ENCODE measurements at regions not wholly inside any gene's neighbourhood (a gene's known extent, or its start where the extent isn't known, plus 50 kb on each side); places are given as distances from the start of the nearest gene placed in this dataset.

- Histone ChIP-seq H3K27me3 (replicated peaks; ENCODE audit: control insufficient read depth, insufficient read depth, low read length, poor library complexity, severe bottlenecking) (no peaks in the 10 kb centered on the region), H3K4me3 (ENCODE audit: insufficient read depth, low read depth, low read length, poor library complexity, severe bottlenecking) (no peak overlapping the region), H3K9me3 (ENCODE audit: control insufficient read depth, low read length) (no peaks in the 10 kb centered on the region), H3K27ac (ENCODE audit: insufficient read depth, low read length, poor library complexity, severe bottlenecking) (no peak overlapping the region), H3K36me3 (ENCODE audit: control insufficient read depth, insufficient read depth, low read length) (no peaks in the 10 kb centered on the region), H3K4me1 (ENCODE audit: control insufficient read depth, insufficient read depth, low read length, poor library complexity, severe bottlenecking) (no peaks in the 10 kb centered on the region)
- no peak for DNase-seq
These were observed 1482.0 kb downstream of the BRD1 start for GRCh38 chr22:48345631-48346030.

GRCh38 chr22:48343461-48343860 is 1484.2 kb downstream of the BRD1 start:
- H3K27ac ChIP-seq (ENCODE audit: insufficient read depth, low read length, poor library complexity, severe bottlenecking): no peak overlapping the region

GRCh38 chr22:48342732-48343131 is 1484.9 kb downstream of the BRD1 start:
- Histone ChIP-seq H3K4me1 (ENCODE audit: control insufficient read depth, insufficient read depth, low read length, poor library complexity, severe bottlenecking) (no peaks in the 10 kb centered on the region), H3K9me3 (ENCODE audit: control insufficient read depth, low read length) (no peaks in the 10 kb centered on the region), H3K36me3 (ENCODE audit: control insufficient read depth, insufficient read depth, low read length) (no peaks in the 10 kb centered on the region), H3K4me3 (ENCODE audit: insufficient read depth, low read depth, low read length, poor library complexity, severe bottlenecking) (no peak overlapping the region), H3K27me3 (replicated peaks; ENCODE audit: control insufficient read depth, insufficient read depth, low read length, poor library complexity, severe bottlenecking) (no peaks in the 10 kb centered on the region), H3K27ac (ENCODE audit: insufficient read depth, low read length, poor library complexity, severe bottlenecking) (no peak overlapping the region)
- no peak for DNase-seq

More at GRCh38 chr22:48343461-48343860, 1484.2 kb downstream of the BRD1 start:
- H3K9me3 ChIP-seq (ENCODE audit: control insufficient read depth, low read length): no peaks in the 10 kb centered on the region
- H3K27me3 ChIP-seq (replicated peaks; ENCODE audit: control insufficient read depth, insufficient read depth, low read length, poor library complexity, severe bottlenecking): no peaks in the 10 kb centered on the region
- H3K4me3 ChIP-seq (ENCODE audit: insufficient read depth, low read depth, low read length, poor library complexity, severe bottlenecking): no peak overlapping the region
- no peak for DNase-seq
- H3K4me1 ChIP-seq (ENCODE audit: control insufficient read depth, insufficient read depth, low read length, poor library complexity, severe bottlenecking): no peaks in the 10 kb centered on the region
- H3K36me3 ChIP-seq (ENCODE audit: control insufficient read depth, insufficient read depth, low read length): no peaks in the 10 kb centered on the region

GRCh38 chr22:48342016-48342415 is 1485.7 kb downstream of the BRD1 start:
- no peak for DNase-seq
- Histone ChIP-seq H3K9me3 (ENCODE audit: control insufficient read depth, low read length) (no peaks in the 10 kb centered on the region), H3K27ac (ENCODE audit: insufficient read depth, low read length, poor library complexity, severe bottlenecking) (no peak overlapping the region), H3K36me3 (ENCODE audit: control insufficient read depth, insufficient read depth, low read length) (no peaks in the 10 kb centered on the region), H3K4me3 (ENCODE audit: insufficient read depth, low read depth, low read length, poor library complexity, severe bottlenecking) (no peak overlapping the region), H3K27me3 (replicated peaks; ENCODE audit: control insufficient read depth, insufficient read depth, low read length, poor library complexity, severe bottlenecking) (no peaks in the 10 kb centered on the region), H3K4me1 (ENCODE audit: control insufficient read depth, insufficient read depth, low read length, poor library complexity, severe bottlenecking) (no peaks in the 10 kb centered on the region)

GRCh38 chr22:48340727-48341709 is 1486.7 kb downstream of the BRD1 start:
- H3K27ac ChIP-seq (ENCODE audit: insufficient read depth, low read length, poor library complexity, severe bottlenecking): no peak overlapping the region
- no peak overlapping the region for H3K4me3 ChIP-seq (ENCODE audit: insufficient read depth, low read depth, low read length, poor library complexity, severe bottlenecking)
- H3K4me1 ChIP-seq (ENCODE audit: control insufficient read depth, insufficient read depth, low read length, poor library complexity, severe bottlenecking): no peaks in the 10 kb centered on the region
- H3K9me3 ChIP-seq (ENCODE audit: control insufficient read depth, low read length): no peaks in the 10 kb centered on the region
- H3K27me3 ChIP-seq (replicated peaks; ENCODE audit: control insufficient read depth, insufficient read depth, low read length, poor library complexity, severe bottlenecking): no peaks in the 10 kb centered on the region
- DNase-seq: no peak
- H3K36me3 ChIP-seq (ENCODE audit: control insufficient read depth, insufficient read depth, low read length): no peaks in the 10 kb centered on the region

- Histone ChIP-seq H3K27me3 (replicated peaks; ENCODE audit: control insufficient read depth, insufficient read depth, low read length, poor library complexity, severe bottlenecking) (no peaks in the 10 kb centered on the region), H3K36me3 (ENCODE audit: control insufficient read depth, insufficient read depth, low read length) (no peaks in the 10 kb centered on the region), H3K4me1 (ENCODE audit: control insufficient read depth, insufficient read depth, low read length, poor library complexity, severe bottlenecking) (no peaks in the 10 kb centered on the region), H3K9me3 (ENCODE audit: control insufficient read depth, low read length) (no peaks in the 10 kb centered on the region), H3K27ac (ENCODE audit: insufficient read depth, low read length, poor library complexity, severe bottlenecking) (no peak overlapping the region), H3K4me3 (ENCODE audit: insufficient read depth, low read depth, low read length, poor library complexity, severe bottlenecking) (no peak overlapping the region)
- DNase-seq: no peak
These were observed 1487.5 kb downstream of the BRD1 start for GRCh38 chr22:48340191-48340590.

- no peaks in the 10 kb centered on the region for H3K27me3 ChIP-seq (replicated peaks; ENCODE audit: control insufficient read depth, insufficient read depth, low read length, poor library complexity, severe bottlenecking)
- no peak for DNase-seq
- no peaks in the 10 kb centered on the region for H3K4me1 ChIP-seq (ENCODE audit: control insufficient read depth, insufficient read depth, low read length, poor library complexity, severe bottlenecking)
- no peak overlapping the region for H3K4me3 ChIP-seq (ENCODE audit: insufficient read depth, low read depth, low read length, poor library complexity, severe bottlenecking)
- H3K27ac ChIP-seq (ENCODE audit: insufficient read depth, low read length, poor library complexity, severe bottlenecking): no peak overlapping the region
- H3K9me3 ChIP-seq (ENCODE audit: control insufficient read depth, low read length): no peaks in the 10 kb centered on the region
- H3K36me3 ChIP-seq (ENCODE audit: control insufficient read depth, insufficient read depth, low read length): no peaks in the 10 kb centered on the region
These were observed 1488.6 kb downstream of the BRD1 start for GRCh38 chr22:48338793-48339705.

GRCh38 chr22:48337957-48338792 is 1489.5 kb downstream of the BRD1 start:
- Histone ChIP-seq H3K4me3 (ENCODE audit: insufficient read depth, low read depth, low read length, poor library complexity, severe bottlenecking) (no peak overlapping the region), H3K4me1 (ENCODE audit: control insufficient read depth, insufficient read depth, low read length, poor library complexity, severe bottlenecking) (no peaks in the 10 kb centered on the region), H3K27ac (ENCODE audit: insufficient read depth, low read length, poor library complexity, severe bottlenecking) (no peak overlapping the region), H3K9me3 (ENCODE audit: control insufficient read depth, low read length) (no peaks in the 10 kb centered on the region), H3K27me3 (replicated peaks; ENCODE audit: control insufficient read depth, insufficient read depth, low read length, poor library complexity, severe bottlenecking) (no peaks in the 10 kb centered on the region), H3K36me3 (ENCODE audit: control insufficient read depth, insufficient read depth, low read length) (no peaks in the 10 kb centered on the region)
- DNase-seq: no peak

GRCh38 chr22:48336339-48337060 is 1491.2 kb downstream of the BRD1 start:
- DNase-seq: no peak

More at GRCh38 chr22:48336339-48337060, 1491.2 kb downstream of the BRD1 start:
- Histone ChIP-seq H3K27me3 (replicated peaks; ENCODE audit: control insufficient read depth, insufficient read depth, low read length, poor library complexity, severe bottlenecking) (no peaks in the 10 kb centered on the region), H3K4me1 (ENCODE audit: control insufficient read depth, insufficient read depth, low read length, poor library complexity, severe bottlenecking) (no peaks in the 10 kb centered on the region), H3K36me3 (ENCODE audit: control insufficient read depth, insufficient read depth, low read length) (no peaks in the 10 kb centered on the region), H3K27ac (ENCODE audit: insufficient read depth, low read length, poor library complexity, severe bottlenecking) (no peak overlapping the region), H3K4me3 (ENCODE audit: insufficient read depth, low read depth, low read length, poor library complexity, severe bottlenecking) (no peak overlapping the region), H3K9me3 (ENCODE audit: control insufficient read depth, low read length) (no peaks in the 10 kb centered on the region)
